ENCODE measurements at regions not wholly inside any gene's neighbourhood (a gene's known extent, or its start where the extent isn't known, plus 50 kb on each side); places are given as distances from the start of the nearest gene placed in this dataset.

DNA sequence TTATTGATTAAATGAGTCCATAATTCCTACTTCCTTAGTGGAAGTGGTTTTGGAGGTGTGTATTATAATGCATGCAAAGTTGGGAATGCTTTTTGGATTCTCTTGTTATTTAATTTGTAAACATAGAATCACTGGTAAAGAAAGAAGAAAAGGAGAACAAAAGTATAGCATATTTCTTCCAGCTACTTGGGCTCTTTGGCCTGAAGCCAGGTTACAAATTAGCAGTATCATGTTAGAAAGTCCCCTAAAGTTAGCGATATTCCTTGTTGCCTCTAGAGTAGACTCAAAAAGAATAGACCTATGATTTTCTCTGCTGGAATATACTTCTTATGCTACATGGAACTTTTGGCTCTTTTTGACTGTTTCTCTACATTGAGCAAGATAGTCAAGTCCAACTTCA lies 60.6 kb upstream of the CD28 start:
- H3K4me1 ChIP-seq (ENCODE audit: insufficient read depth, low read length, poor library complexity, severe bottlenecking) = peaks cover 29% of the 10 kb centered on the region
- H3K4me2 ChIP-seq (ENCODE audit: low read length) = no peak overlapping the region
- no peaks in the 10 kb centered on the region for H4K20me1 ChIP-seq (ENCODE audit: insufficient read depth, low read length)
- ChIA-PET POLR2A (no interaction called here), CTCF (ENCODE audit: unreplicated experiment) (no interaction called here)
- no peak overlapping the region for H3K4me3 ChIP-seq (ENCODE audit: low read depth, low read length, poor library complexity, severe bottlenecking)
- BruUV-seq (replicated peaks) = no TSS peak
- no peak overlapping the region for H2AFZ ChIP-seq (ENCODE audit: low read length)
- intact Hi-C loops (cut with micrococcal nuclease; ENCODE audit: unreplicated experiment) = loop anchor here (5.0 kb wide), 1 partner anchor 49 kb away; no protein-coding TSS in a partner anchor
- 0 out of 2 replicates have a peak, but pooled peaks cover 5% of the 10 kb centered on the region for H3K9me3 ChIP-seq (ENCODE audit: low read length)
- H3K9me2 ChIP-seq (ENCODE audit: insufficient read depth, low read length) = no peaks in the 10 kb centered on the region
- DNase-seq (ENCODE audit: low spot score) = no peak
- H3K27ac ChIP-seq (ENCODE audit: low read depth, low read length, poor library complexity, severe bottlenecking) = no peak overlapping the region
- H3K36me3 ChIP-seq (ENCODE audit: insufficient read depth, low read length) = no peaks in the 10 kb centered on the region; the same call in 1 of the 2 replicates
- TF ChIP-seq, protein P1, sequence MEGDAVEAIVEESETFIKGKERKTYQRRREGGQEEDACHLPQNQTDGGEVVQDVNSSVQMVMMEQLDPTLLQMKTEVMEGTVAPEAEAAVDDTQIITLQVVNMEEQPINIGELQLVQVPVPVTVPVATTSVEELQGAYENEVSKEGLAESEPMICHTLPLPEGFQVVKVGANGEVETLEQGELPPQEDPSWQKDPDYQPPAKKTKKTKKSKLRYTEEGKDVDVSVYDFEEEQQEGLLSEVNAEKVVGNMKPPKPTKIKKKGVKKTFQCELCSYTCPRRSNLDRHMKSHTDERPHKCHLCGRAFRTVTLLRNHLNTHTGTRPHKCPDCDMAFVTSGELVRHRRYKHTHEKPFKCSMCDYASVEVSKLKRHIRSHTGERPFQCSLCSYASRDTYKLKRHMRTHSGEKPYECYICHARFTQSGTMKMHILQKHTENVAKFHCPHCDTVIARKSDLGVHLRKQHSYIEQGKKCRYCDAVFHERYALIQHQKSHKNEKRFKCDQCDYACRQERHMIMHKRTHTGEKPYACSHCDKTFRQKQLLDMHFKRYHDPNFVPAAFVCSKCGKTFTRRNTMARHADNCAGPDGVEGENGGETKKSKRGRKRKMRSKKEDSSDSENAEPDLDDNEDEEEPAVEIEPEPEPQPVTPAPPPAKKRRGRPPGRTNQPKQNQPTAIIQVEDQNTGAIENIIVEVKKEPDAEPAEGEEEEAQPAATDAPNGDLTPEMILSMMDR (conservative IDR thresholded peaks at IDR 0.05; ENCODE audit: low read length) = no peak
- TF ChIP-seq EZH2phosphoT487 (IDR thresholded peaks at IDR 0.05; ENCODE audit: borderline replicate concordance, low read depth, low read length) = no peak
- no peaks in the 10 kb centered on the region for H3K79me2 ChIP-seq (ENCODE audit: insufficient read depth, low read depth, low read length)

DNA sequence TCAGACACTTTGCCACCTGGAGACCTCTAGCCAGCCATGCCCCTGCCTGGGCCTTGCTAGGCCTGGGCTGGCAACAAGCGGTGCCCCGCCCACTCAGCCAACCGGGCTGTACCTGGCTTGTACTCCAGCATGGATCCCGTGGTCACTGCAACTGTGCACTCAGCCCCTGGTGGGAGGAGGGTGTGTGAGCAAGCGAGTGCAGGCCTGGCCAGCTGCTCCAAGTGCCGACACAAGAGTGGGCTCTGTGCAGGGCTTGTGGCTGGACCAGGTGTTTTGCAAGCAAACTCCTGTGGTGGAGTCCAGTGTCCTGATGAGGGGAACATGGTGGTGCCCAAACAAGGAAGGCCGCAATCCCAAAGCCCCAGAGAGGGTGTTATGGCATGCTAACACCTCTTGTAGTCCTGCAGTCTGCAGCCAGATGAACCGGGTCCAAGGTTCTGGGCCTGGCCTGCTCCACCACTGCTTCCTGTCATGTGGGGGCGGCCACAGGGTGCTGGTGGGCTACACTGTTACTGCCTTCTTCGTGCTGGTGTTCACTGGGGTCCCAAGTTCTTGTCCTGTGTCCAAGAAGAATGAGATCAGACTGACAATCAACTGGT lies 60.1 kb upstream of the CD28 start:
- Histone ChIP-seq H3K79me2 (ENCODE audit: insufficient read depth, low read depth, low read length) (no peaks in the 10 kb centered on the region), H3K36me3 (ENCODE audit: insufficient read depth, low read length) (no peaks in the 10 kb centered on the region; the same call in 1 of the 2 replicates), H4K20me1 (ENCODE audit: insufficient read depth, low read length) (no peaks in the 10 kb centered on the region), H3K9me2 (ENCODE audit: insufficient read depth, low read length) (no peaks in the 10 kb centered on the region), H3K9me3 (ENCODE audit: low read length) (0 out of 2 replicates have a peak, but pooled peaks cover 5% of the 10 kb centered on the region), H2AFZ (ENCODE audit: low read length) (no peak overlapping the region), H3K4me2 (ENCODE audit: low read length) (no peak overlapping the region), H3K4me3 (ENCODE audit: low read depth, low read length, poor library complexity, severe bottlenecking) (no peak overlapping the region), H3K4me1 (ENCODE audit: insufficient read depth, low read length, poor library complexity, severe bottlenecking) (peaks cover 34% of the 10 kb centered on the region), H3K27ac (ENCODE audit: low read depth, low read length, poor library complexity, severe bottlenecking) (no peak overlapping the region)
- ChIA-PET POLR2A (interaction anchor here (0.8 to 4.4 kb wide), 3 partner anchors 8 to 48 kb away, joined by 3 to 27 read pairs (median 9); no protein-coding TSS in a partner anchor), CTCF (ENCODE audit: unreplicated experiment) (no interaction called here)
- intact Hi-C loops (cut with micrococcal nuclease; ENCODE audit: unreplicated experiment) = loop anchor here (5.0 kb wide), 1 partner anchor 49 kb away; no protein-coding TSS in a partner anchor
- TF ChIP-seq, protein P1 (conservative IDR thresholded peaks at IDR 0.05; ENCODE audit: low read length) = no peak
- no peak for TF ChIP-seq EZH2phosphoT487 (IDR thresholded peaks at IDR 0.05; ENCODE audit: borderline replicate concordance, low read depth, low read length)
- BruUV-seq (replicated peaks) = no TSS peak
- no peak for DNase-seq (ENCODE audit: low spot score)

DNA sequence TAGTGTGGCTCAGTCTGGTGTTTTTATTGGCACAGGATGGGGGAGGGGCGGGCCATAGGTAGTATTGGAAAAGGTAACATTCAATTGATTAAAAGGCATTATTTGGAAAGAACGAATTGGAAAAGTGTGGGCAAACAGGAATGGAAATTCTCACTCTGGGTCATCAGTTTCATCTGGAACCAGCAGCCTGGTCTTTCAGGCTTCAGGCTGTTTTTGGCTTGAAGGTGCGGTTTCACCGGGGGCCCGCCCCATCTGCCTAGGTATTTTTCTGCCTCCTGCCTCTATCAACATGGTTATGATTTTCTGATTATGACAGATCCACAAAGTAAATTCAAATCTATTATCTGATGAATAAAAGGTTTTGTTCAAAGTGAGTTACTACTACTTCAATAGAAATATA lies 59.5 kb upstream of the CD28 start:
- Histone ChIP-seq H3K79me2 (ENCODE audit: insufficient read depth, low read depth, low read length) (no peaks in the 10 kb centered on the region), H3K36me3 (ENCODE audit: insufficient read depth, low read length) (no peaks in the 10 kb centered on the region; the same call in 1 of the 2 replicates), H3K27ac (ENCODE audit: low read depth, low read length, poor library complexity, severe bottlenecking) (no peak overlapping the region), H3K4me2 (ENCODE audit: low read length) (no peak overlapping the region), H4K20me1 (ENCODE audit: insufficient read depth, low read length) (no peaks in the 10 kb centered on the region), H3K9me2 (ENCODE audit: insufficient read depth, low read length) (no peaks in the 10 kb centered on the region), H3K4me1 (ENCODE audit: insufficient read depth, low read length, poor library complexity, severe bottlenecking) (peaks cover 40% of the 10 kb centered on the region), H2AFZ (ENCODE audit: low read length) (no peak overlapping the region), H3K4me3 (ENCODE audit: low read depth, low read length, poor library complexity, severe bottlenecking) (no peak overlapping the region), H3K9me3 (ENCODE audit: low read length) (0 out of 2 replicates have a peak, but pooled peaks cover 5% of the 10 kb centered on the region)
- TF ChIP-seq, protein P1 (conservative IDR thresholded peaks at IDR 0.05; ENCODE audit: low read length) = no peak
- TF ChIP-seq EZH2phosphoT487 (IDR thresholded peaks at IDR 0.05; ENCODE audit: borderline replicate concordance, low read depth, low read length) = no peak
- ChIA-PET CTCF (ENCODE audit: unreplicated experiment) (no interaction called here), POLR2A (interaction anchor here (0.8 to 4.4 kb wide), 5 partner anchors 8 to 49 kb away, joined by 3 to 27 read pairs (median 5); no protein-coding TSS in a partner anchor)
- intact Hi-C loops (cut with micrococcal nuclease; ENCODE audit: unreplicated experiment) = loop anchor here (5.0 kb wide), 1 partner anchor 50 kb away; no protein-coding TSS in a partner anchor
- BruUV-seq (replicated peaks) = no TSS peak
- no peak for DNase-seq (ENCODE audit: low spot score)

Measured in OCI-LY7 (cell line).